Endothelial cell of umbilical vein (primary cell): ENCODE measurements at regions not wholly inside any gene's neighbourhood (a gene's known extent, or its start where the extent isn't known, plus 50 kb on each side); places are given as distances from the start of the nearest gene placed in this dataset.

Experiments
- BruUV-seq: library from RNA; stranded (reverse); fragments of 400-500 nt; replicated peaks from 2 replicates; lab custom pipeline; 2021; lab: Mats Ljungman, UMichigan
- CTCF ChIA-PET: fragments of 300-600, 350-600 bp; sonication (Branson Sonifier 250); formaldehyde crosslinking; loops from one replicate; lab custom pipeline; 2021; ENCODE audit warnings: antibody characterized with exemption, inconsistent platforms; lab: Charles Lee
- POLR2A ChIA-PET: fragments of 300-600, 350-600 bp; sonication (Branson Sonifier 250); formaldehyde crosslinking; loops from one replicate; lab custom pipeline; 2021; ENCODE audit warnings: antibody characterized with exemption, inconsistent platforms; lab: Charles Lee
- DNase-seq: peaks from one replicate; pipeline ENCODE4 v3.0.0-alpha.2; 2011; ENCODE audit warnings: low read depth, low spot score
- FAIRE-seq: peaks from 2 replicates; lab custom pipeline; 2011; peaks lifted over from hg19 to GRCh38; lab: Jason Lieb, UNC
- H2AFZ ChIP-seq: 2 replicates; pipeline ENCODE4 v1.6.0; 2012; ENCODE audit warnings: low read depth, low read length, control low read depth, inconsistent platforms
- H3K27ac ChIP-seq: 2 replicates; pipeline ENCODE4 v1.5.1; 2011; ENCODE audit warnings: low read depth, mild to moderate bottlenecking, control low read depth, low read length, moderate library complexity; ENCODE audit not compliant: insufficient read depth
- H3K27me3 ChIP-seq, 2 experiments: 2 replicates each; pipeline versions ENCODE4 v1.6.0 to v1.6.1; 2011; ENCODE audit warnings: low read length in 2 of 2, mixed read lengths in 1 of 2; ENCODE audit not compliant: control insufficient read depth in 2 of 2, insufficient read depth in 2 of 2
- H3K36me3 ChIP-seq, 2 experiments: 2 replicates in 1 of 2; 3 replicates in 1 of 2; pipeline ENCODE4 v1.5.1; 2011; ENCODE audit warnings: low read length in 2 of 2, mild to moderate bottlenecking in 1 of 2, moderate library complexity in 1 of 2; ENCODE audit not compliant: control insufficient read depth in 2 of 2, insufficient read depth in 2 of 2; ENCODE audit errors: extremely low read depth in 1 of 2
- H3K4me1 ChIP-seq: 3 replicates; pipeline ENCODE4 v1.5.1; 2011; ENCODE audit warnings: mild to moderate bottlenecking, low read length; ENCODE audit not compliant: control insufficient read depth, insufficient read depth; ENCODE audit errors: extremely low read depth
- H3K4me2 ChIP-seq: 2 replicates; pipeline ENCODE4 v1.6.1; 2011; ENCODE audit warnings: low read length, control low read depth, mixed read lengths; ENCODE audit not compliant: insufficient read depth
- H3K4me3 ChIP-seq, 3 experiments: fragments of 200-600 bp in 1 of 3; sonication (generic), shearing (Covaris generic) in 1 of 3; replicated peaks in 1 of 3; 2 replicates each; pipeline ENCODE4 v1.5.1; 2011 to 2016; ENCODE audit warnings: control low read depth in 3 of 3, low read length in 3 of 3, mild to moderate bottlenecking in 2 of 3, inconsistent platforms in 1 of 3, low read depth in 1 of 3, moderate library complexity in 1 of 3; ENCODE audit not compliant: insufficient read depth in 1 of 3
- H3K79me2 ChIP-seq: 2 replicates; pipeline ENCODE4 v1.6.0; 2012; ENCODE audit warnings: low read length, inconsistent platforms; ENCODE audit not compliant: control insufficient read depth, insufficient read depth
- H3K9ac ChIP-seq: replicated peaks from 2 replicates; pipeline ENCODE3; 2011; ENCODE audit warnings: low read length, control low read depth; ENCODE audit not compliant: insufficient read depth; ENCODE audit errors: extremely low read depth
- H3K9me1 ChIP-seq: replicated peaks from 3 replicates; pipeline ENCODE4 v1.6.0; 2011; ENCODE audit warnings: mild to moderate bottlenecking, low read length; ENCODE audit not compliant: control insufficient read depth, insufficient read depth; ENCODE audit errors: extremely low read depth
- H3K9me3 ChIP-seq: replicated peaks from 2 replicates; pipeline ENCODE4 v1.5.1; 2012; ENCODE audit warnings: low read length, inconsistent platforms; ENCODE audit not compliant: control insufficient read depth, insufficient read depth
- H4K20me1 ChIP-seq: replicated peaks from 2 replicates; pipeline ENCODE3; 2011; ENCODE audit warnings: mild to moderate bottlenecking, low read length; ENCODE audit not compliant: control insufficient read depth, insufficient read depth; ENCODE audit errors: extremely low read depth
- CTCF ChIP-seq, 2 donors: IDR thresholded peaks; 1 replicate in 1 of 2; 2 replicates in 1 of 2; pipeline ENCODE4 v1.5.1; 2011; ENCODE audit warnings: low read length in 2 of 2, mild to moderate bottlenecking in 2 of 2, moderate library complexity in 2 of 2, control low read depth in 1 of 2, inconsistent platforms in 1 of 2, low read depth in 1 of 2; ENCODE audit not compliant: insufficient read depth in 1 of 2; ENCODE audit errors: extremely low read depth in 1 of 2
- EZH2 ChIP-seq: IDR thresholded peaks from 2 replicates; pipeline ENCODE4 v1.6.1; 2012; ENCODE audit warnings: borderline replicate concordance, low read depth, mild to moderate bottlenecking, moderate library complexity, low read length, inconsistent platforms; ENCODE audit not compliant: severe bottlenecking
- FOS ChIP-seq: IDR thresholded peaks from 2 replicates; pipeline ENCODE4 v1.6.1; 2011; ENCODE audit warnings: mild to moderate bottlenecking, low read length, moderate library complexity, borderline replicate concordance; ENCODE audit not compliant: insufficient read depth
- GATA2 ChIP-seq: IDR thresholded peaks from 2 replicates; pipeline ENCODE4 v1.7.0; 2011; ENCODE audit warnings: low read depth, mild to moderate bottlenecking, moderate library complexity, mixed read lengths, low read length; ENCODE audit not compliant: insufficient read length, insufficient read depth
- JUN ChIP-seq: IDR thresholded peaks from 2 replicates; pipeline ENCODE4 v1.6.1; 2011; ENCODE audit warnings: borderline replicate concordance, low read depth; ENCODE audit not compliant: insufficient read length, insufficient read depth
- MAX ChIP-seq: IDR thresholded peaks from 2 replicates; pipeline ENCODE4 v1.6.1; 2011; ENCODE audit not compliant: insufficient read depth, insufficient read length
- MYC ChIP-seq: IDR thresholded peaks from one replicate; pipeline ENCODE4 v1.6.1; 2011; ENCODE audit warnings: mild to moderate bottlenecking, low read depth, low read length
- POLR2A ChIP-seq: IDR thresholded peaks from 2 replicates; pipeline ENCODE4 v1.6.1; 2012; ENCODE audit warnings: low read depth, mild to moderate bottlenecking, control low read depth, low read length
- POLR2AphosphoS5 ChIP-seq: IDR thresholded peaks from 2 replicates; pipeline ENCODE4 v1.6.1; 2012; ENCODE audit warnings: low read depth, mild to moderate bottlenecking, control low read depth, low read length, moderate library complexity; ENCODE audit not compliant: insufficient read depth
- dilution Hi-C: fragments of 300-500 bp; cut with MboI; formaldehyde crosslinking; loops from one replicate; pipeline ENCODE4 v1.15.0; 2019; ENCODE audit warnings: low sequenced_read_pairs; ENCODE audit not compliant: extremely low pct_ligation_motif_present
- intact Hi-C: fragments of 100-400 bp; cut with micrococcal nuclease; formaldehyde crosslinking; loops from one replicate; pipeline ENCODE4 v1.10.0; 2022

- ChIA-PET CTCF (no interaction called here), POLR2A (no interaction called here)
- TF ChIP-seq GATA2 (no peak), POLR2A (no peak), JUN (no peak), FOS (no peak), MYC (no peak), EZH2 (no peak), POLR2AphosphoS5 (no peak), CTCF (IDR thresholded peaks at IDR 0.05; ENCODE audit: extremely low read depth in 1 of 2, insufficient read depth in 1 of 2, low read depth in 1 of 2, low read length in 2 of 2) (no peak), MAX (no peak)
- Histone ChIP-seq H4K20me1 (no peaks in the 10 kb centered on the region), H3K4me1 (no peaks in the 10 kb centered on the region), H3K4me3 (no peak overlapping the region), H3K36me3 (no peaks in the 10 kb centered on the region), H3K9me1 (no peaks in the 10 kb centered on the region), H3K9ac (no peak overlapping the region), H3K4me2 (no peak overlapping the region), H3K27ac (no peak overlapping the region), H3K9me3 (no peaks in the 10 kb centered on the region), H2AFZ (no peak overlapping the region), H3K79me2 (no peaks in the 10 kb centered on the region), H3K27me3 (no peaks in the 10 kb centered on the region)
- intact Hi-C loops (no loop called here), dilution Hi-C loops (no loop called here)
- DNase-seq, result no peak
- no TSS peak for BruUV-seq
- FAIRE-seq, result no peak
Measured at GRCh38 chr2:219848882-219849281, 221.5 kb downstream of the SLC4A3 start.
